Activated naive CD4-positive, alpha-beta T cell treated with anti-CD3 and anti-CD28 coated beads for 36 hours (primary cell): ENCODE measurements at regions not wholly inside any gene's neighbourhood (a gene's known extent, or its start where the extent isn't known, plus 50 kb on each side); places are given as distances from the start of the nearest gene placed in this dataset.

ENCODE experiments used
- CTCF ChIA-PET: fragments of 350-600 bp; sonication (Branson Sonifier 250); formaldehyde crosslinking; loops from one replicate; lab custom pipeline; 2021; ENCODE audit warnings: antibody characterized with exemption; lab: Charles Lee
- DNase-seq: peaks from one replicate; pipeline ENCODE4 v3.0.0-alpha.2; 2020
- H3K27ac Mint-ChIP-seq: one replicate; pipeline ENCODE4 v1.8.0; 2021; ENCODE audit warnings: mild to moderate bottlenecking, mixed read lengths
- H3K27me3 Mint-ChIP-seq: one replicate; pipeline ENCODE4 v1.8.0; 2021; ENCODE audit warnings: low read depth, mixed read lengths
- H3K36me3 Mint-ChIP-seq: one replicate; pipeline ENCODE4 v1.8.0; 2021; ENCODE audit warnings: low read depth, mixed read lengths
- H3K4me1 Mint-ChIP-seq: one replicate; pipeline ENCODE4 v1.8.0; 2021; ENCODE audit warnings: low read depth, mixed read lengths
- H3K4me3 Mint-ChIP-seq: one replicate; pipeline ENCODE4 v1.8.0; 2021; ENCODE audit warnings: mild to moderate bottlenecking, moderate library complexity, mixed read lengths
- H3K9me3 Mint-ChIP-seq: one replicate; pipeline ENCODE4 v1.8.0; 2021; ENCODE audit warnings: mixed read lengths
- intact Hi-C: fragments of 100-400 bp; cut with micrococcal nuclease; formaldehyde crosslinking; loops from one replicate; pipeline ENCODE4 v1.15.1; 2023

- H3K27me3 Mint-ChIP-seq: peaks cover 23% of the 10 kb centered on the region
- H3K4me1 Mint-ChIP-seq: no peaks in the 10 kb centered on the region
- H3K36me3 Mint-ChIP-seq: no peaks in the 10 kb centered on the region
- no peak overlapping the region for H3K27ac Mint-ChIP-seq
- intact Hi-C loops: no loop called here
- H3K4me3 Mint-ChIP-seq: no peak overlapping the region
- no peak for DNase-seq
- no peaks in the 10 kb centered on the region for H3K9me3 Mint-ChIP-seq
- CTCF ChIA-PET: interaction anchor here (2.0 kb wide), 1 partner anchor 35 kb away, joined by 5 read pairs; no protein-coding TSS in a partner anchor
Observed at GRCh38 chr2:176589287-176589686, 320.0 kb downstream of the MTX2 start.

DNA sequence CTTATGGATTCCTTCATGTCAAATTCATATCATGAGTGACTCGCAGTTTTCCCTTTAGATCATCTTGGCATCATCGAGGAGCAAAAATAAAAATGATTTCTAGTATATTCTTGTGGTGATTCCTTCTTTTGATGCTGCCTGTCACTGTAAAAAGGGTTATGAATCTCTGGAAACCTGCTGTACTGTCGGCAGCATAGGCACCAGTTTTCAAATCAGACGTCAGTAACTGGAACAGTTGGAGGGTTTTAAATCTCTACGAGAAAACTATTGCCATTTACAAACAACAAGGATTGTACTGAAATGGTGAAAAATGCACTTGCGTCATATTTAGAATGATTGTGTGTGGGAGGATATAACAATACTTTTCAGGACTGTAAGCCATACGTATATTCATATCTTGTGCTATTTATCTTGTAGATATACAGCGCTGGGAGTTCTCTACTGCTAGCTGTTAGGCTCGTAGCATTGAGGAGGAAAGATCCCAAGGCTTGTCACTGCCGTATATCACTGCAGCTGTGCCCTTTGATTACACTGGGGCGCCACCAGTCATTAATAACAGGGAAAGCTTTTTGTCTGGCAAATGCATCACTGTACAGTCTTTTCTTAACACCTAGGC lies 320.7 kb downstream of the MTX2 start:
- Mint-ChIP-seq H3K27me3 (peaks cover 25% of the 10 kb centered on the region), H3K9me3 (no peaks in the 10 kb centered on the region), H3K27ac (no peak overlapping the region), H3K36me3 (no peaks in the 10 kb centered on the region), H3K4me3 (no peak overlapping the region), H3K4me1 (no peaks in the 10 kb centered on the region)
- CTCF ChIA-PET: interaction anchor here (2.0 kb wide), 1 partner anchor 36 kb away, joined by 5 read pairs; no protein-coding TSS in a partner anchor
- intact Hi-C loops: no loop called here
- DNase-seq: no peak

DNA sequence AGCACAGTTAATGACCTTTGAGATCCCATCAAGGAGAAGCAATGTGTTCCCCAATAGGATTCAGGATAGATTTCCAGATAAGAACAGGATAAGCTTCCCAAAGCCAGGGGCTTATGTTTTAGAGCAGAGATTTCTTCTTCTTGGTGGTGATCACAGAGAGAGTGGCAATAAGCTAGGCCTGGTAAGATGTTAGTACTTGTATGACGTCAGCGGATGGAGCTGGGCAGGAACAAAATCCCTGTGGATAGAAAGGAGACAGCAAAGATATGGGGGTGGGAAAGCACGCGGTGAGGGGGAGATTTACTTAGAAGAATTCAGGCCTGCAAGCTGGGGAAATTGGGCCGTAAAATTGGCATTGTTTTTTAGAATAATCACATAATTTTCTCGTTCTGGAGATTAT lies 323.0 kb downstream of the MTX2 start:
- DNase-seq: no peak
- H3K36me3 Mint-ChIP-seq: no peaks in the 10 kb centered on the region
- H3K4me3 Mint-ChIP-seq: no peak overlapping the region
- no peaks in the 10 kb centered on the region for H3K9me3 Mint-ChIP-seq
- H3K4me1 Mint-ChIP-seq: no peaks in the 10 kb centered on the region
- intact Hi-C loops: no loop called here
- H3K27ac Mint-ChIP-seq: no peak overlapping the region
- CTCF ChIA-PET: interaction anchor here (1.0 kb wide), 1 partner anchor 38 kb away, joined by 4 read pairs; no protein-coding TSS in a partner anchor
- peaks cover 23% of the 10 kb centered on the region for H3K27me3 Mint-ChIP-seq

DNA sequence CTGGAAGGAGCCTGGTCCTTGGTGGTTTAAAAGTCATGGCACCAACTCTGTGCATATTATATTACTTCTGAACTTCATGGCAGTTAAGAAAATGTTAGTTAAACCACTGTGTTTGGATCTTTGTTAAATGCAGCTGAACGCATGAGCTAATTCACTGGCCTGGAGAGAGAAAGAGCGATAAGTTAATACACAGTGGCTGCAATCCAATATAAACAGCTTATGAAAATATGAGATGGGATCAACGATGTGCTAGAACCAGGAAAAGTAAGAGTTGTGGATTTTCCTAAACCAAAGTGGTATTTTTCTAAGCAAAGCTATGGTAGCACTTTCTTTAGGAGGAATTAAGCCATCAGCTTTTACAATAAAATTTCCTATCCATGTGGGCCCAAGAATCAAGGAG lies 326.7 kb downstream of the MTX2 start:
- Mint-ChIP-seq H3K36me3 (no peaks in the 10 kb centered on the region), H3K9me3 (no peaks in the 10 kb centered on the region), H3K27me3 (peaks cover 26% of the 10 kb centered on the region), H3K4me1 (no peaks in the 10 kb centered on the region), H3K4me3 (no peak overlapping the region), H3K27ac (no peak overlapping the region)
- DNase-seq: no peak
- CTCF ChIA-PET: no interaction called here
- intact Hi-C loops: no loop called here

DNA sequence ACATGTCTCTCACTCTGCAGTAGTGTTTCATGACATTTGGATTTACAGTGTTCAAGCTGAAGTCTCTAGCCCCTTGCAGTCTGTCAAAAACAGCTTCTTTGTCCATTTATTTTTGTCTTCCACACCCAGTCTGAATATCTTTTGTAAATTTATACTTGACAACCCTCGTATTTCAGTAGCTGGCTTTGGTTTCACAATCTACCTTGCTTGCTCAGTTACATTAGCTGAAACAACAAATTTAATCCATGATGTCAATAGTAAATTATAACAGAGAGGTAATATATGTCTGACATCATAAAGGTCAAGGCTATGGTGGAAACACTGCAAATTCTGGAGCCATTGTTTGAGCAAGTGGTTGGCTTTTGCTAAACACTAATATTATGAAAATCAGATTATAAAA lies 328.7 kb downstream of the MTX2 start:
- H3K27me3 Mint-ChIP-seq: peaks cover 29% of the 10 kb centered on the region
- no peaks in the 10 kb centered on the region for H3K36me3 Mint-ChIP-seq
- no peaks in the 10 kb centered on the region for H3K9me3 Mint-ChIP-seq
- intact Hi-C loops: no loop called here
- H3K27ac Mint-ChIP-seq: no peak overlapping the region
- no peaks in the 10 kb centered on the region for H3K4me1 Mint-ChIP-seq
- no peak overlapping the region for H3K4me3 Mint-ChIP-seq
- CTCF ChIA-PET: no interaction called here
- no peak for DNase-seq

DNA sequence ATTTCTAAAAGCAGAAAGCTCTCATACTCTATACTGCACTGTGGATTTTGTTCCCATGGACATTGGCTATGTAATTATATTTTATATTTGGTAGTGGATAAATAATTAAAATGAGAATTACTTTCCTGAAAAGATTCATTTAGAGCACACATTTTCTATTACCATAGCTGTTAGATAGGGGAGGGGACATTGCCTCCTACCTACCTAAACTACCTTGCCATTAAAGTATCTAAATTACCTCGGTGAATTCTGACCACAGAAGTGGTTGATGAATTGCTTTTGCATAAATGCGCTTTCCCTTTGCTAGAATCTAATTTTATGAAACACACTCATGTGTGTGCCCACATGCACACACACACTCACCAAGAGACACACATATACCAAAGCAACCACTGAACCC lies 329.1 kb downstream of the MTX2 start:
- Mint-ChIP-seq H3K27ac (no peak overlapping the region), H3K4me3 (no peak overlapping the region), H3K36me3 (no peaks in the 10 kb centered on the region), H3K9me3 (no peaks in the 10 kb centered on the region), H3K27me3 (peaks cover 30% of the 10 kb centered on the region), H3K4me1 (no peaks in the 10 kb centered on the region)
- CTCF ChIA-PET: no interaction called here
- no peak for DNase-seq
- intact Hi-C loops: no loop called here

GRCh38 chr2:176599796-176600485 lies 330.7 kb downstream of the MTX2 start:
- Mint-ChIP-seq H3K4me3 (no peak overlapping the region), H3K36me3 (no peaks in the 10 kb centered on the region), H3K27ac (no peak overlapping the region), H3K4me1 (no peaks in the 10 kb centered on the region), H3K9me3 (no peaks in the 10 kb centered on the region), H3K27me3 (peaks cover 30% of the 10 kb centered on the region)
- no peak for DNase-seq
- intact Hi-C loops: no loop called here
- CTCF ChIA-PET: interaction anchor here (0.8 kb wide), 1 partner anchor 469 kb away, joined by 3 read pairs; no protein-coding TSS in a partner anchor

DNA sequence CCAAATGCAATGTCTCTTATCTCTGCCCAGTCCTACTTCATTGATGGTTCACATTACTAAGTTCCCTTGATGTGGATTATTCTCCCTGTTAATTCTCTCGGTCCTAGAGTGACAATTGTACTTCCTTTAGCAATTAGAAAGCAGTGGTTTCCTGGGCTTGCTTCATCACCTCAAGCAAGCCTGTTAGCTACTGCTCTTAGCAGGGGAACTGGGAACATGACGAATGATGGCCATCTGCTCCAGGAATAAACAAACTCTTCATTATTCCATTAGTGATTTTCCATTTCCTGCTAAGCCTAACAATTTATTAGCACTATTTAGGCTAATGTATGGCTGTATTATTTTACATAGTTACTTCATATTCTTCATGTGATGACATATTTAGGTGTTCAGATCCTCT lies 331.8 kb downstream of the MTX2 start:
- no peak overlapping the region for H3K27ac Mint-ChIP-seq
- CTCF ChIA-PET: no interaction called here
- DNase-seq: no peak
- no peaks in the 10 kb centered on the region for H3K9me3 Mint-ChIP-seq
- H3K4me3 Mint-ChIP-seq: no peak overlapping the region
- intact Hi-C loops: no loop called here
- peaks cover 29% of the 10 kb centered on the region for H3K27me3 Mint-ChIP-seq
- H3K4me1 Mint-ChIP-seq: no peaks in the 10 kb centered on the region
- H3K36me3 Mint-ChIP-seq: no peaks in the 10 kb centered on the region

- DNase-seq: no peak
- Mint-ChIP-seq H3K9me3 (no peaks in the 10 kb centered on the region), H3K4me1 (no peaks in the 10 kb centered on the region), H3K27ac (no peak overlapping the region), H3K27me3 (peaks cover 16% of the 10 kb centered on the region), H3K36me3 (no peaks in the 10 kb centered on the region), H3K4me3 (no peak overlapping the region)
- CTCF ChIA-PET: no interaction called here
- intact Hi-C loops: no loop called here
Observed at GRCh38 chr2:176612036-176612435, 342.8 kb downstream of the MTX2 start.

- no peak for DNase-seq
- intact Hi-C loops: no loop called here
- Mint-ChIP-seq H3K27me3 (peaks cover 15% of the 10 kb centered on the region), H3K27ac (no peak overlapping the region), H3K4me1 (no peaks in the 10 kb centered on the region), H3K36me3 (no peaks in the 10 kb centered on the region), H3K4me3 (no peak overlapping the region), H3K9me3 (no peaks in the 10 kb centered on the region)
- CTCF ChIA-PET: no interaction called here
Observed at GRCh38 chr2:176612736-176613135, 343.5 kb downstream of the MTX2 start.

- no peak for DNase-seq
- no peaks in the 10 kb centered on the region for H3K9me3 Mint-ChIP-seq
- no peaks in the 10 kb centered on the region for H3K36me3 Mint-ChIP-seq
- intact Hi-C loops: no loop called here
- H3K4me1 Mint-ChIP-seq: no peaks in the 10 kb centered on the region
- CTCF ChIA-PET: no interaction called here
- H3K27ac Mint-ChIP-seq: no peak overlapping the region
- no peak overlapping the region for H3K4me3 Mint-ChIP-seq
- H3K27me3 Mint-ChIP-seq: peaks cover 16% of the 10 kb centered on the region
Observed at GRCh38 chr2:176613323-176613987, 344.2 kb downstream of the MTX2 start.

DNA sequence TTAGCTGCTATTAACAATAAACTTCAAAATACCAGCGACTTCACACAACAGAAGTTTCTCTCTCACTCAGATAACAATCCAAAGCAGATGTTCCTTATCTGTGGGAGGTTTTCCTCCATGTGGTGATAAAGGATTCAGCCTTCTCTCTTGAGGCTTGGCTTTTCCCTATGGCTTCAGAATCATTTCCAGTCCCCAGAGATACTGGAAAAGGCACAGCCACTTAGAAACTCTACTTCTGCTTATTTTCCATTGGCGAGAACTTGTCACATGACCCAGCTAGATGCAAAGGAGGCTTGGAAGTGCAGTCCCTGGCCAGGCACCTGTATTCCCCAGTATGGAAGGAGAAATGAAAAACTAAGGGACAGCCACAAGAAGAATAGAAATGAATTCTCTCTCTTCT lies 344.8 kb downstream of the MTX2 start:
- no peak overlapping the region for H3K27ac Mint-ChIP-seq
- CTCF ChIA-PET: no interaction called here
- H3K4me3 Mint-ChIP-seq: no peak overlapping the region
- H3K9me3 Mint-ChIP-seq: no peaks in the 10 kb centered on the region
- DNase-seq: no peak
- H3K4me1 Mint-ChIP-seq: no peaks in the 10 kb centered on the region
- H3K27me3 Mint-ChIP-seq: peaks cover 18% of the 10 kb centered on the region
- H3K36me3 Mint-ChIP-seq: no peaks in the 10 kb centered on the region
- intact Hi-C loops: no loop called here
